NCI-H2081 treated with DMSO at 0.1 percent for 48 hours (cell line): ENCODE measurements at regions not wholly inside any gene's neighbourhood (a gene's known extent, or its start where the extent isn't known, plus 50 kb on each side); places are given as distances from the start of the nearest gene placed in this dataset.

Experiments used
- DNase-seq: peaks from one replicate; lab custom pipeline; 2025; lab: John Stamatoyannopoulos, UW

DNA sequence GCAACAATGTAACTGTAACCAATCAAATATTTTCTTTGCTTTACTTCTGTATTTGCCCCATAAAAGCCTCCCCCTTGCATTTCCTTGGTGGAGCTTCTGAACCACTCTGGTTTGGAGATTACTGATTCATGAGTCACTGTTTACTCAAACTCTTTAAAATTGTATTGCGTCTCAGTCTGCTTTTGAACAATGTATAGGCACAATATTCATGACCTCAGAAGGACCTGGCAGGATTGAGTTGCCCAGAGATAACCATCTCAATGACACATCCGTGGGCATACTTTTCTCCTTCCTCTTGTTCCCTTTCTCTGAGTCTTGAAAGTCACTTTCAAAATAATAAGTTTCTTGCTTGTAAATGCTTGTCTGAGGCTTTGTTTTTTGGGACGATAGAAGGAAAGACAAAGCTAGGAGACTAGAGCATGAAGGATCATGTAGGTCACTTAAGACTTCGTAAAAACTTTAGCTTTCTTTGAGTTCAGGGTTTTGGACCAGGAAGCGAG, 57.1 kb upstream of the POU1F1 start:
- DNase-seq, result no peak

GRCh38 chr3:87332789-87333188, 56.4 kb upstream of the POU1F1 start:
- DNase-seq, result no peak

DNA sequence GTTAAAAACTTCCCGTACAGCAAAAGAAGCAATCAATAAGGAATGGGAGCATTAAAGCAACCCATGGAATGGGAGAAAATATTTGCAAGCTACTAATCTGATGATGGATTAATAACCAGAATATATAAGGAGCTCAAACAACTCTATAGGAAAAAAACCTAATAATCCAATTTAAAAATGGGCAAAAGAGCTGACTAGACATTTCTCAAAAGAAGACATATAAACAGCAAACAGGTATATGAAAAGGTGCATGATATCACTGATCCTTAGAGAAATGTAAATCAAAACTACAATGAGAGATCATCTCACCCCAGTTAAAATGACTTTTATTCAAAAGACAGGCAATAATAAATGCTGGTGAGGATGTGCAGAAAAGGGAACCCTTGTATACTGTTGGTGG, 52.7 kb upstream of the POU1F1 start:
- no peak for DNase-seq
